ENCODE measurements at regions not wholly inside any gene's neighbourhood (a gene's known extent, or its start where the extent isn't known, plus 50 kb on each side); places are given as distances from the start of the nearest gene placed in this dataset.
"Not testable (repeated sequence)": the region's sequence is repeated elsewhere in the genome, so short reads cannot be mapped to it uniquely, and the experiment has no call there.

DNA sequence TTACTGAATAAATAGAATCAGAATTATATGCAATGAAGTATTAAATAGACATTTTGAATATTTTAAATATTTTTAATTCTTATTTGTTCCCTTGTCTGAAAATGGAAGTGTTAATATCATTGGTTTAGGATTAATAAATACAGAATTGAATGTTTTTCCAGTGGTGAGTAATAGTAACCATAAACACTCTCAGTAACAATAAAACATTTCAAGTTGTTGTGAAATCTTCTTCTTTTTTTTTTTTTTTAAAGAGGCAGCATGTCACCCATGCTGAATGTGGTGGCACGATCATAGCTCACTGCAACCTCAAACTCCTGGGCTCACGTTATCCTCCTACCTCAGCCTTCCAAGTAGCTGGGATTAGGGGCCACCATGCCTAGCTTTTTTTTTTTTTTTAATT, 86.2 kb upstream of the ZBTB18 start:
- DNase-seq: no peak
- intact Hi-C loops (cut with DNase I): no loop called here
- 98% methylated on average over 2 of the region's 2 CpGs for WGBS
- H3K27me3 ChIP-seq (ENCODE audit: control insufficient read depth, insufficient read depth): no peaks in the 10 kb centered on the region
- no peaks in the 10 kb centered on the region for H3K4me1 ChIP-seq (ENCODE audit: control insufficient read depth, insufficient read depth, low read length)
- H3K4me3 ChIP-seq (ENCODE audit: low read length): no peak overlapping the region
- no peaks in the 10 kb centered on the region for H3K9me3 ChIP-seq (ENCODE audit: control insufficient read depth, low read length)
- no peak for ATAC-seq
- H3K27ac ChIP-seq (ENCODE audit: low read length): no peak overlapping the region

DNA sequence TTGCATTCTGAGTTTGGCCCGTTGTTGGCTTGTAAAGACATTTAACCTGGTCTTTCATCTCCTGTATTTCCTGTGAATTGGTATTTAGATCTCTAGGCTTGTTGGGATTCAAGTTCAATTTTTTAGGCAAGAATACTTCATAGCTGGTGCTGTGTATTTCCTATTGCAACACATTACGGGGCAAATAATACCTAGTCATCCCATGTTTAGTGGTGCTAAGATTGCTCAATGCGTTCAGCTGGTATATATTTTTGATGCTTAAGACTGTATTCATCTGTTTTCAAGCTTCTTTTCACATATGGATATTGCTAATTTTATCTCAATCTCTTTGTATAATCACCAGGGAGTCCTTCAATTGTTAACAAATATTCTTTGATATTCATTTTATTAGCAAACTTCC, 87.5 kb upstream of the ZBTB18 start:
- no peaks in the 10 kb centered on the region for H3K9me3 ChIP-seq (ENCODE audit: control insufficient read depth, low read length)
- H3K27ac ChIP-seq (ENCODE audit: low read length): no peak overlapping the region
- H3K4me1 ChIP-seq (ENCODE audit: control insufficient read depth, insufficient read depth, low read length): no peaks in the 10 kb centered on the region
- WGBS: 81% methylated on average over 3 of the region's 3 CpGs
- DNase-seq: no peak
- H3K4me3 ChIP-seq (ENCODE audit: low read length): no peak overlapping the region
- ATAC-seq: no peak
- intact Hi-C loops (cut with DNase I): no loop called here
- H3K27me3 ChIP-seq (ENCODE audit: control insufficient read depth, insufficient read depth): no peaks in the 10 kb centered on the region

DNA sequence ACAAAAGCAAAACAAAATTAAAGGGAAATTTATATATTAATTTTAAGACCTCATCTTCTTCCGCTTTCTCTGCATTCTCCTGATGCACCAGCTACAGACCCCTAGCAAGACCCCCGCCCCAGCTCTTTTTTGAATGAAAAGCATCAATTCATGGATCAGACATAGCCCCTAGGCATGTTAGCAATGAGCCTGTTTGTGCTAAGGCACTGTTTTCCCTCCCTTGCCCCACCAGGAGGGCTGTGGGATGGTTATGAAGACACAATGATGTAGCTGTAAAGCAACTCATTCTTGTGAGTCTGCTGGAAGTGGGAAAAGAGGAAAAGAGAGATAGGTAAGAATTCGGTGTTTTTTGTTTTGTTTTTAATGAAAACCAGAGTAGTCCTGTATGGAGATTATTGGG, 88.5 kb upstream of the ZBTB18 start:
- Histone ChIP-seq H3K27ac (ENCODE audit: low read length) (no peak overlapping the region), H3K4me3 (ENCODE audit: low read length) (no peak overlapping the region), H3K27me3 (ENCODE audit: control insufficient read depth, insufficient read depth) (no peaks in the 10 kb centered on the region), H3K9me3 (ENCODE audit: control insufficient read depth, low read length) (no peaks in the 10 kb centered on the region), H3K4me1 (ENCODE audit: control insufficient read depth, insufficient read depth, low read length) (no peaks in the 10 kb centered on the region)
- ATAC-seq (no peak), DNase-seq (no peak)
- WGBS: 93% methylated on average over 3 of the region's 3 CpGs
- intact Hi-C loops (cut with DNase I): no loop called here

DNA sequence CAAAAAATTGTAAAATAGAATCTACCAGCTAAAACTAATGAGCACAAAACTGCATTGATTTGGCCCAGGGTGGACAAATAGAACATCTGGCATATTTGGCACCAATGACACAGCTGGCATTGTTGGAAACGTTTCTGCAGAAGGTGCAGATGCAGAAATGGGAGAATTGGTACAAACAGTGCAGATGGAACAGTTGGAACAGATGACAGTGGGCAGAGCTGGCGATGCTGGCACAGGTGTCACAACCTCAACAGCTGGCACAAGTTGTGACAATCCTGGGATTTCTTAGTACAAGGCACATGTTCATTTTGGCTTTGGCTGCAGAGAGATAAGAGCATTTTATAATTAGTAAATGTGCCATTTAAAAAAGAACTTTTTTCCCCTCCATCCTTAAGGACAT, 91.1 kb upstream of the ZBTB18 start:
- Histone ChIP-seq H3K4me3 (ENCODE audit: low read length) (no peak overlapping the region), H3K4me1 (ENCODE audit: control insufficient read depth, insufficient read depth, low read length) (no peaks in the 10 kb centered on the region), H3K9me3 (ENCODE audit: control insufficient read depth, low read length) (no peaks in the 10 kb centered on the region), H3K27ac (ENCODE audit: low read length) (no peak overlapping the region), H3K27me3 (ENCODE audit: control insufficient read depth, insufficient read depth) (no peaks in the 10 kb centered on the region)
- ATAC-seq (no peak), DNase-seq (no peak)
- 54% methylated on average over 2 of the region's 2 CpGs for WGBS
- intact Hi-C loops (cut with DNase I): no loop called here

DNA sequence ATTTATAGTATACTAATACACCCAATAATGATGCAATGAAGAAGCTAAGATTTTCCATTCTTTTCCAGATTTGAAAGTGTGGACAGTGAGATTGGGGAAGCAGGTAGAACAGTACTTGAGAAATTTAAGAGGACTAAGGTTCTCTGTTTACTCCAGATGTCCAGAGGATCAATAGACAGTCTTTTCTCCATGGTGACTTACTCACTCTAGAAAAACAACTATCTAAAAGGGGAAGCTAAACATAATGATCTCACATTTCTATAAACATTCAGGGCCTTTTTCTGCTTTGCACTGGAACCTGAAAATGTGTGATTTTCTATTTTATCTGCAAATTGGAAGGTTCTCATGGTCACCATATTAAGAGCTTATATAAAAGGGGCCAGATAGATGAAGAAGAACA, 93.9 kb upstream of the ZBTB18 start:
- Histone ChIP-seq H3K4me3 (ENCODE audit: low read length) (no peak overlapping the region), H3K9me3 (ENCODE audit: control insufficient read depth, low read length) (no peaks in the 10 kb centered on the region), H3K4me1 (ENCODE audit: control insufficient read depth, insufficient read depth, low read length) (no peaks in the 10 kb centered on the region), H3K27ac (ENCODE audit: low read length) (no peak overlapping the region), H3K27me3 (ENCODE audit: control insufficient read depth, insufficient read depth) (no peaks in the 10 kb centered on the region)
- DNase-seq: no peak
- no peak for ATAC-seq
- intact Hi-C loops (cut with DNase I): no loop called here

DNA sequence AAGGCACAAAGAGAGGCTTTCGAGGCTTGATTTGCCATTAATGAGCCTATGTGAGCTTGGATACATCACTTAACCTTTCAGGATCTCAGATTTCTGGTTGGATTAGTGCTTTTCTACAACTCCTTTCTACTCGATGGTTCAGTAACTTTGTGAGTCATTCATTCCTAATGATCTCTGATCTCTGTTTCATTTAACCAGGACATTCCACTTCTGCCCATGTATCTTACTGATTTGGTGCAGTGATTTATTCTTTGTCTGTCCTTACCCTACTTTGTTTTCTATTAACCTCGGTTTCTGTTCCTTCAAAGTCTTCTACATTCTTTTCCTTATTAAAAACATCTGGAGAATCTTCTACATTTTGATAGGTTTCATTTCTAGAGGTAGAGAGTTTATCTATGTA, 94.6 kb upstream of the ZBTB18 start:
- no peak for DNase-seq
- WGBS: 80% methylated on average over 3 of the region's 3 CpGs
- ATAC-seq: no peak
- H3K4me3 ChIP-seq (ENCODE audit: low read length): no peak overlapping the region
- H3K9me3 ChIP-seq (ENCODE audit: control insufficient read depth, low read length): no peaks in the 10 kb centered on the region
- no peaks in the 10 kb centered on the region for H3K4me1 ChIP-seq (ENCODE audit: control insufficient read depth, insufficient read depth, low read length)
- intact Hi-C loops (cut with DNase I): no loop called here
- no peak overlapping the region for H3K27ac ChIP-seq (ENCODE audit: low read length)
- no peaks in the 10 kb centered on the region for H3K27me3 ChIP-seq (ENCODE audit: control insufficient read depth, insufficient read depth)

DNA sequence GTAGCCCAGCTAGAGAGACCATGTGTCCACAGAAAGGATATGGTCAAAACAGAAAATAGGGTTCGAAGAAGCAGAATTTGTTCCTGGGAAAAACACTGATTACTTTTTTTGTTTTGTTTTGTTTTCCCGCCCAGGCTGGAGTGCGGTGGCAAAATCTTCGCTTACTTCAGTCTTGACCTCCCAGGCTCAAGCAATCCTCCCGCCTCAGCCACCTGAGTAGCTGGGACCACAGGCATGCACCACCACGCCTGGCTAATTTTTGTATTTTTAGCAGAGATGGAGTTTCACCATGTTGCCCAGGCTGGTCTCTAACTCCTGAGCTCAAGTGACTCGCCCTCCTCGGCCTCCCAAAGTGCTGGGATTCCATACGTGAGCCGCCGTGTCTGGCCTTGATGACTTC, 99.9 kb upstream of the ZBTB18 start:
- H3K27me3 ChIP-seq (ENCODE audit: control insufficient read depth, insufficient read depth); H3K4me1 ChIP-seq (ENCODE audit: control insufficient read depth, insufficient read depth, low read length); intact Hi-C loops (cut with DNase I); H3K4me3 ChIP-seq (ENCODE audit: low read length); ATAC-seq; DNase-seq; H3K27ac ChIP-seq (ENCODE audit: low read length); H3K9me3 ChIP-seq (ENCODE audit: control insufficient read depth, low read length): not testable (repeated sequence)
- WGBS: 91% methylated on average over 11 of the region's 11 CpGs

DNA sequence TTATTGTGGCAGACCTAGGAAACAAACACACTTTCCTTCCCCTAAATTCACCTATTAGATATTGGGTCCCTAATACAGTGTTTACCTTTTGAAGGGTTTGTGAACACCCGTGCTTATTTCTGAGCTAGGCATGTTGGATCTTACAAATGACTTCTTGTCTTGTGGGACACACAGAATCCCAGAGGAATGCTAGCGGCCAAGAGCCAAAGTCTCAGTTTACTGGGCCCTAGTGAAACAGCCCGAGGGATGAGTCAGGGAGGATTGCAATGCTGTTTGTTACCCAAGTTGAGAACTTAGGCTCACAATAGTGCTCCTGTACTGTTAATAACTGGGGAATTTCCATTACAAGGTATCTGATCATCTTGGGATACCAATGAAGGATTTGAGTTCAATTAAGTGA, 100.1 kb upstream of the AKT3 start:
- Histone ChIP-seq H3K4me1 (ENCODE audit: control insufficient read depth, insufficient read depth, low read length) (no peaks in the 10 kb centered on the region), H3K27me3 (ENCODE audit: control insufficient read depth, insufficient read depth) (no peaks in the 10 kb centered on the region), H3K27ac (ENCODE audit: low read length) (no peak overlapping the region), H3K4me3 (ENCODE audit: low read length) (no peak overlapping the region), H3K9me3 (ENCODE audit: control insufficient read depth, low read length) (no peaks in the 10 kb centered on the region)
- DNase-seq (no peak), ATAC-seq (no peak)
- WGBS: 68% methylated on average over 3 of the region's 3 CpGs
- intact Hi-C loops (cut with DNase I): no loop called here

DNA sequence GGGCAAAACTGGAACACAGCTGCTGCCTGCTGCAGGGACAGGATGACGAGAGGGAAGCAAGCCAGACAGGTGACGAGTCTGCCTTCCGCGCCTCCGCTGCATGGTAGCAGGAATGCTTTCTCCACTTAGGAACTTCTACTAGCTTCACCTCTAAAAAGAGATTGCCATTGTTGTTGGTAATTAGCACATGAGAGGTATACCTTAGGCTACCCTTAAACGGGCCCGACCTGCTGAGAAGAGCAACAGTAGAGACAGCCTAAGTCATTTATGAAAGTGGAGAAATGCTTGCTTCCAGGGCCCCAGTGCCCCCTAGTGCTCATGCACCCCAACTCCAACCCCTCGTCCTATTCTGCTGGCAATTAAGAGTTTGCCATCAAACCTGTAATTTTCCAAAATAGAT, 96.9 kb upstream of the AKT3 start:
- intact Hi-C loops (cut with DNase I): loop anchor here in 1 of 4 donors (10.0 kb wide), 1 partner anchor 592 kb away; no protein-coding TSS in a partner anchor
- no peaks in the 10 kb centered on the region for H3K4me1 ChIP-seq (ENCODE audit: control insufficient read depth, insufficient read depth, low read length)

DNA sequence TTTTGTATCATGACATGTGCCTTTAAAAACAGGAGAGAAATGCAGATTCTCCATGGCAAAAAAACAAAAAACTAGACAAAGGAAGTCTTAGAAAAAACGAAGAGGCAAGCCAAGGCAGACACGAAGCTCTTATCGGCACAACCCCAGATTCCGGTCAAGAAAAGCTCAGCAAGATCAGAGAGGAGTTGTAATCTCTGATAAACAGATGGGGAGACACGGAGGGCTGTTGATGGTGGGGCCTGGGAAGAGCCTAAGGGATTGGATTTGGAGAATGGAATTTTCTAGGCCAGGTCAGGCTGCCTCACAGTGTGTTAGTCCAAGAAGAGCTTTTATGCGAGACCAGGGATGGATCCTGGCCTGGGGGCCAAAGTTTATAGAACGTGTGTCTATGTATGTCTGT, 96.2 kb upstream of the AKT3 start:
- DNase-seq (no peak), ATAC-seq (peak in 1 of 2 donors; percentile 45)
- intact Hi-C loops (cut with DNase I): loop anchor here in 1 of 4 donors (10.0 kb wide), 1 partner anchor 591 kb away; no protein-coding TSS in a partner anchor
- H3K4me3 ChIP-seq (ENCODE audit: low read length): no peak overlapping the region
- H3K27ac ChIP-seq (ENCODE audit: low read length): no peak overlapping the region
- no peaks in the 10 kb centered on the region for H3K27me3 ChIP-seq (ENCODE audit: control insufficient read depth, insufficient read depth)
- no peaks in the 10 kb centered on the region for H3K9me3 ChIP-seq (ENCODE audit: control insufficient read depth, low read length)
- 33% methylated on average over 7 of the region's 7 CpGs for WGBS
- no peaks in the 10 kb centered on the region for H3K4me1 ChIP-seq (ENCODE audit: control insufficient read depth, insufficient read depth, low read length)

More for the DNA sequence above, 96.9 kb upstream of the AKT3 start:
- ATAC-seq: peak in 1 of 2 donors; percentile 66
- Histone ChIP-seq H3K27ac (ENCODE audit: low read length) (no peak overlapping the region), H3K27me3 (ENCODE audit: control insufficient read depth, insufficient read depth) (no peaks in the 10 kb centered on the region), H3K4me3 (ENCODE audit: low read length) (no peak overlapping the region), H3K9me3 (ENCODE audit: control insufficient read depth, low read length) (no peaks in the 10 kb centered on the region)
- peak in 1 of 3 donors; percentile 52 for DNase-seq
- WGBS: 57% methylated on average over 8 of the region's 8 CpGs

DNA sequence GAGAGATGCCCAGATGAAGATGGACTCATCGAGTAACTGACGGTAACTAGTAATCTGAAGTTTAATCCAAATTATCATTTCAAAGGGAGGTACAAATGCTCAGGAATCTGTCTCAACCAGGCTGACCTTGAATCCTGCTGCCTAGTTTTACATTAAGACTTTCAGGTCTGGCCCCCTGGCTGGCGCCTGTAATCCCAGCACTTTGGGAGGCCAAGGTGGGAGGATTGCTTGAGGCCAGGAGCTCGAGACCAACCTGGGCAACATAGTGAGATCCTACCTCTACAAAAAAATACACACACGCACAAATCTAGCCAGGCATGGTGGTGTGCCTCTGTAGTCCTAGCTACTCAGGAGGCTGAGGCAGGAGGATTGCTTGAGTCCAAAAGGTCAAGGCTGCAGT, 95.7 kb upstream of the AKT3 start:
- intact Hi-C loops (cut with DNase I): loop anchor here in 1 of 4 donors (10.0 kb wide), 1 partner anchor 591 kb away; no protein-coding TSS in a partner anchor
- 95% methylated on average over 5 of the region's 5 CpGs for WGBS
- no peaks in the 10 kb centered on the region for H3K27me3 ChIP-seq (ENCODE audit: control insufficient read depth, insufficient read depth)
- DNase-seq: no peak
- ATAC-seq: no peak
- no peaks in the 10 kb centered on the region for H3K9me3 ChIP-seq (ENCODE audit: control insufficient read depth, low read length)
- no peak overlapping the region for H3K4me3 ChIP-seq (ENCODE audit: low read length)
- no peaks in the 10 kb centered on the region for H3K4me1 ChIP-seq (ENCODE audit: control insufficient read depth, insufficient read depth, low read length)
- H3K27ac ChIP-seq (ENCODE audit: low read length): no peak overlapping the region

DNA sequence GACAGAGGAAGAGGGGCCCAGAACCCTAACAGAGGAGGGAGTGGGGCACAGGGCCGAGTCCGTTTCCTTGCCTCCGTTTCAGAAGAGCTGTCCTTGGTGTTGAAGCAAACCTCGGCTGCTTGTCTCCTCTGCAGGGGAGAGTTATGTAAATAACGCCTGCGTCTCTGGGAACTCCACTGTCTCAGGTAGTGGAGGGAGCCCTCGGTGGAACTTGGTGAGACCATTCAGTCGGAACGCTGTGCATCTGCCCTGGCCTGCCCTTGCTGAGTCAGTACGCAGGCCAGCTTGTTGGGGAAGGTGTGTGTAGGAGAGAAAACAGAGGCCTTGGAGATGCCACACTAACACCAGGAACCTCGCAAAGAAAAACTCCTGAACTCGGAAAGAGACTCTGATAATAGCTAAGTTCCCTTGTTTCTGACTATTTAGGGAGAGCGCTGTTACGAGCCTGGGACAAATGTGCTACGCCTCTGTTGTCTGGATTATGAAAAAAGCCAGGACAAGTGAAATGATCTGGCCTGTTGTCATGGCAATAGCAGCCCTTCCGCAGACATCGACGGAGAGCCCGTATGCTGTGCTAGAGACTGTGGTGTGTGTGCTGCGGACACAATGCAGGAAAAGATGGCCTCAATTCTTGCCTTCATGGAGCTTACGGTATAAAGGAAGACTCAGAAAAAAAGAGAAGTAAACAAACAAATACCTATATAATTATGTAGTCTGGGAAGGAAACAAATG, 94.6 kb upstream of the AKT3 start:
- Histone ChIP-seq H3K4me1 (ENCODE audit: control insufficient read depth, insufficient read depth, low read length) (no peaks in the 10 kb centered on the region), H3K27me3 (ENCODE audit: control insufficient read depth, insufficient read depth) (no peaks in the 10 kb centered on the region), H3K4me3 (ENCODE audit: low read length) (no peak overlapping the region), H3K27ac (ENCODE audit: low read length) (no peak overlapping the region), H3K9me3 (ENCODE audit: control insufficient read depth, low read length) (no peaks in the 10 kb centered on the region)
- DNase-seq (no peak), ATAC-seq (no peak)
- WGBS: 53% methylated on average over 21 of the region's 21 CpGs
- intact Hi-C loops (cut with DNase I): loop anchor here in 1 of 4 donors (10.0 kb wide), 1 partner anchor 590 kb away; no protein-coding TSS in a partner anchor
